ENCODE measurements at regions not wholly inside any gene's neighbourhood (a gene's known extent, or its start where the extent isn't known, plus 50 kb on each side); places are given as distances from the start of the nearest gene placed in this dataset.
"Not testable (repeated sequence)": the region's sequence is repeated elsewhere in the genome, so short reads cannot be mapped to it uniquely, and the experiment has no call there.

DNA sequence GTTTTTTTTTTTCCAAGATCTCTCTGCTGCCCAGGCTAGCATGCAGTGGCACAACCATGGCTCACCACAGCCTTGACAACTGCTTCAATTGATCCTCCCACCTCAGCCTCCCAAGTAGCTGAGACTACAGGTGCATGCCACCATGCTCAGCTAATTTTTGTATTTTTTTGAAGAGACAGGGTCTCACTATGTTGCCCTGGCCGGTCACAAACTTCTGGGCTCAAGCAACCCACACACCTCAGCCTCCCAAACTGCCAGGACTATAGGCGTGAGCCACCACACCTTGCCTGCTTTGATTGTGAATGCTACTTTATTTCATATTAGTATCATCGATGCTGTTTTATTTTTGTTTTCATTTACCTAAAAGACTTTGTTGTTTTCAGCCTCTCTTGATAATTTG, 81.5 kb upstream of the GNAZ start:
- Mint-ChIP-seq H3K4me3 (no peak overlapping the region), H3K27me3 (ENCODE audit: low read depth) (peaks cover 59% of the 10 kb centered on the region), H3K9me3 (no peaks in the 10 kb centered on the region), H3K36me3 (no peaks in the 10 kb centered on the region), H3K27ac (no peak overlapping the region), H3K4me1 (no peaks in the 10 kb centered on the region)
- TF ChIP-seq, protein P1, sequence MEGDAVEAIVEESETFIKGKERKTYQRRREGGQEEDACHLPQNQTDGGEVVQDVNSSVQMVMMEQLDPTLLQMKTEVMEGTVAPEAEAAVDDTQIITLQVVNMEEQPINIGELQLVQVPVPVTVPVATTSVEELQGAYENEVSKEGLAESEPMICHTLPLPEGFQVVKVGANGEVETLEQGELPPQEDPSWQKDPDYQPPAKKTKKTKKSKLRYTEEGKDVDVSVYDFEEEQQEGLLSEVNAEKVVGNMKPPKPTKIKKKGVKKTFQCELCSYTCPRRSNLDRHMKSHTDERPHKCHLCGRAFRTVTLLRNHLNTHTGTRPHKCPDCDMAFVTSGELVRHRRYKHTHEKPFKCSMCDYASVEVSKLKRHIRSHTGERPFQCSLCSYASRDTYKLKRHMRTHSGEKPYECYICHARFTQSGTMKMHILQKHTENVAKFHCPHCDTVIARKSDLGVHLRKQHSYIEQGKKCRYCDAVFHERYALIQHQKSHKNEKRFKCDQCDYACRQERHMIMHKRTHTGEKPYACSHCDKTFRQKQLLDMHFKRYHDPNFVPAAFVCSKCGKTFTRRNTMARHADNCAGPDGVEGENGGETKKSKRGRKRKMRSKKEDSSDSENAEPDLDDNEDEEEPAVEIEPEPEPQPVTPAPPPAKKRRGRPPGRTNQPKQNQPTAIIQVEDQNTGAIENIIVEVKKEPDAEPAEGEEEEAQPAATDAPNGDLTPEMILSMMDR (IDR thresholded peaks at IDR 0.05; ENCODE audit: unreplicated experiment): no peak
- no peak for DNase-seq (ENCODE audit: low spot score in 2 of 2, unreplicated experiment in 2 of 2)

DNA sequence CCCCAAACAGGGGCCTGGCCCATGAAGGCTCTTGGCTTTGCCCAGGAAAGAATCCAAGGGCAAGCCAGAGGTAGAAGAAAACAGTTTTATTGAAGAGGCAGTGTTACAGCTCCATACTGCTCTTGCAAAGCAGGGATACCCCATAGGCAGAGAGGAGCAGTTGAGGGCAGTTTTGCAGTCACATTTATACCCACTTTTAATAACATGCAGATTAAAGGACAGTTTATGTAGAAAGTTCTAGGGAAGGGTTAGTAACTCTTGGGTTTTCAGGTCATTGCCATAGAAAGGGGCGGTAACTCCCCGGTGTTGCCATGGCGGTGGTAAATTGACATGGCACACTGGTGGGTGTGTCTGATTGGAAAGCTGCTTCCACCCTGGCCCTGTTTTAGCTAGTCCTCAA, 80.5 kb upstream of the GNAZ start:
- H3K9me3 Mint-ChIP-seq: no peaks in the 10 kb centered on the region
- no peak for DNase-seq (ENCODE audit: low spot score in 2 of 2, unreplicated experiment in 2 of 2)

DNA sequence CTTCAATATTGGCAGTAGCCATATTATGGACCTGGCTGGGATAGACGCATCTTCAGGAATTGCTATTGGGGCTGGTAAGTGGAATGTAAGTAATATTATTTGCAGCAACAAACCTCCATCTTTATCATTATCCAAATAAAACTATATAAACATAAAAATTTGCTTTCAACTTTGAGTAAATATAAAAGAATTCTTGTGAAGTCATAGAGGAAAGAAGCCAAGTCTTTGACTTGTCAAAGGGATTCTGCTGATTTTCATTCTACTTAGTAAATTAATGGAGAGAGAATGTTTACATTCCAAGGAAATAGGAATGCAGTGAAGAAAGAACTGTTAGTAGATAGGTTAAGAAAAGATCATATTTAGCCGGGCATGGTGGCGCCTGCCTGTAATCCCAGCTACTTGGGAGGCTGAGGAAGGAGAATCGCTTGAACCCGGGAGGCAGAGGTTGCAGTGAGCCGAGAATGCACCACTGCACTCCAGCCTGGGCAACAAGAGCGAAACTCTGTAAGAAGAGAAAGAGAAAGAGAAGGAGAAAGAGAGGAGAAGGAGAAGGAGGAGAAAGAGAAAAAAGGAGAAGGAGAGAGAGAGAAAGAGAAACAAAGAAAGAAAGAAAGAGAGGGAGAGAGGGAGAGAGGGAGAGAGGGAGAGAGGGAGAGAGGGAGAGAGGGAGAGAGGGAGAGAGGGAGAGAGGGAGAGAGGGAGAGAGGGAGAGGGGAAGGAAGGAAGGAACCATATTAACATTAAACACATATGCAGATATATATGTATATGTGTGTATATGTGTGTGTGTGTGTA, 79.4 kb upstream of the GNAZ start:
- not testable (repeated sequence) for H3K4me3 Mint-ChIP-seq

More for the DNA sequence above, 80.5 kb upstream of the GNAZ start:
- TF ChIP-seq, protein P1 (IDR thresholded peaks at IDR 0.05; ENCODE audit: unreplicated experiment): no peak
- no peaks in the 10 kb centered on the region for H3K36me3 Mint-ChIP-seq
- peaks cover 58% of the 10 kb centered on the region for H3K27me3 Mint-ChIP-seq (ENCODE audit: low read depth)
- no peak overlapping the region for H3K27ac Mint-ChIP-seq
- H3K4me1 Mint-ChIP-seq: peaks cover under 1% of the 10 kb centered on the region
- H3K4me3 Mint-ChIP-seq: no peak overlapping the region

DNA sequence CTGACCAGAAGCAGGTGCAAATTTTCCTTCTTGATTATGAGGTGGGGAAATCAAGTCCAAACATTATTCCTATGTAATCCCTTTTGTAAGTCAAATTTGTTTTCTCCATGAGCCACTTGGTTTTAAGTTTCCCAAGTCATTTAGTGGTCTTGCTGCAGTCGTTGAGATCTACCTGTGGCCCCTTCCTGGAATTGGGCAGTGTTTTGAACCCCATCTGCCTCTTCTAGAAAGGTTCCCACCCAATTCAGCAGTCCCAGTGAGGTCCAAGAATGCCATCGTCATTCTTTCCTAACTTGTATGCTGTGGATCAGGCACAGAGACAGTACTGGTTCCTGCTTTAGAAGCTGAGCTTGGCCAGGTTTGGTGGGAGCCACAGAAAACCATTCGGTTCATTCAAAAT, 77.8 kb upstream of the GNAZ start:
- TF ChIP-seq, protein P1 (IDR thresholded peaks at IDR 0.05; ENCODE audit: unreplicated experiment): no peak
- Mint-ChIP-seq H3K27ac (no peak overlapping the region), H3K27me3 (ENCODE audit: low read depth) (peaks cover 54% of the 10 kb centered on the region), H3K9me3 (peaks cover 15% of the 10 kb centered on the region), H3K36me3 (no peaks in the 10 kb centered on the region), H3K4me3 (no peak overlapping the region), H3K4me1 (peaks cover 3% of the 10 kb centered on the region)
- DNase-seq (ENCODE audit: low spot score in 2 of 2, unreplicated experiment in 2 of 2): no peak

More for the DNA sequence above, 79.4 kb upstream of the GNAZ start:
- not testable (repeated sequence) for H3K27ac Mint-ChIP-seq; H3K36me3 Mint-ChIP-seq; DNase-seq (ENCODE audit: low spot score in 2 of 2, unreplicated experiment in 2 of 2); H3K9me3 Mint-ChIP-seq; H3K4me1 Mint-ChIP-seq
- peaks cover 61% of the 10 kb centered on the region for H3K27me3 Mint-ChIP-seq (ENCODE audit: low read depth)

DNA sequence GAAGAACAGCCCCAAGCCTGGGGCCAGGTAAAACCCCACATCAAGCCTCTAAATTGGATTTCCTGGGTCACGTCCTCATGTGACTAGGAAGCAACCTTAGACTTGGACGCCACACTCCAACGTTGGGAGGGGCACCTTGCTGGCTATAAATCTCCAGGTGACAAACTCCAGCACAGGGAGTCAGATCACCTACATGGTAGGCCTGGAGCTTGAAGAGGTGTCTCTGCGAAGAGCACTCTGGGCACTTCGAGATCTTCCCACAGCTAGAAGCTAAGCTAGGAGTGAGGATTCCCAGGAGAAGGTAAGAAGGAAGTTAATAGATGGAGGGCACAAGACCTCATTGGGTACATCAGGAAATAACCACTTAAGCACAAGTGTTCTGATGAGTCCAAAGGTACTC, 77.1 kb upstream of the GNAZ start:
- no peak for DNase-seq (ENCODE audit: low spot score in 2 of 2, unreplicated experiment in 2 of 2)
- TF ChIP-seq, protein P1 (IDR thresholded peaks at IDR 0.05; ENCODE audit: unreplicated experiment): no peak
- Mint-ChIP-seq H3K4me3 (no peak overlapping the region), H3K27me3 (ENCODE audit: low read depth) (peaks cover 51% of the 10 kb centered on the region), H3K9me3 (peaks cover 22% of the 10 kb centered on the region), H3K36me3 (no peaks in the 10 kb centered on the region), H3K27ac (no peak overlapping the region), H3K4me1 (peaks cover 3% of the 10 kb centered on the region)

DNA sequence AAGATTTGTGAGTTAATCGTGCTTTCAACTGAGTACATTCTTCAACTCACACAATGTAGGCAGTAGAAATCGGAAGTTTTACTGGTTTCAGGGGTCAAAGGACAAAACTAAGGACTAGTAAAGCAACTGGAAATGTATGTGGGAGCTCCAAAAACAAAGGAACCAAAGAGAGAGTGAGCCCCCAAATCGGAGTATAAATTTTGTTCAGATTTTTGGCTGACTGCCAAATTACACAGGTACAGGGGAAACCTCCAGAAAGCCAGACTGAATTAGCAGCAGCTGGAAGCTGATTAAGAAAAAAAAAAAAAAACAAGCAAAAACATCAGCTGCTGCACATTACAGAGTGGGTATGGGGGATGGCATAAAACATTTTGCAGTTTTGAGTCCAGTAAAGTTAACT, 75.2 kb upstream of the GNAZ start:
- DNase-seq (ENCODE audit: low spot score in 2 of 2, unreplicated experiment in 2 of 2): no peak
- H3K4me3 Mint-ChIP-seq: no peak overlapping the region
- H3K27ac Mint-ChIP-seq: no peak overlapping the region
- H3K4me1 Mint-ChIP-seq: peaks cover 3% of the 10 kb centered on the region
- peaks cover 43% of the 10 kb centered on the region for H3K27me3 Mint-ChIP-seq (ENCODE audit: low read depth)
- TF ChIP-seq, protein P1 (IDR thresholded peaks at IDR 0.05; ENCODE audit: unreplicated experiment): no peak
- peaks cover 37% of the 10 kb centered on the region for H3K9me3 Mint-ChIP-seq
- H3K36me3 Mint-ChIP-seq: no peaks in the 10 kb centered on the region

Measured in mesothelial cell of epicardium (in vitro differentiated cells).